HG02870 (cell line): ENCODE measurements at regions not wholly inside any gene's neighbourhood (a gene's known extent, or its start where the extent isn't known, plus 50 kb on each side); places are given as distances from the start of the nearest gene placed in this dataset.
"Not testable (repeated sequence)": the region's sequence is repeated elsewhere in the genome, so short reads cannot be mapped to it uniquely, and the experiment has no call there.

Experiments
- ATAC-seq: cut with Tn5 transposase; IDR thresholded peaks from one replicate; pipeline ENCODE4 v1.9.1; 2021; ENCODE audit warnings: mild to moderate bottlenecking, moderate library complexity; ENCODE audit not compliant: unreplicated experiment

DNA sequence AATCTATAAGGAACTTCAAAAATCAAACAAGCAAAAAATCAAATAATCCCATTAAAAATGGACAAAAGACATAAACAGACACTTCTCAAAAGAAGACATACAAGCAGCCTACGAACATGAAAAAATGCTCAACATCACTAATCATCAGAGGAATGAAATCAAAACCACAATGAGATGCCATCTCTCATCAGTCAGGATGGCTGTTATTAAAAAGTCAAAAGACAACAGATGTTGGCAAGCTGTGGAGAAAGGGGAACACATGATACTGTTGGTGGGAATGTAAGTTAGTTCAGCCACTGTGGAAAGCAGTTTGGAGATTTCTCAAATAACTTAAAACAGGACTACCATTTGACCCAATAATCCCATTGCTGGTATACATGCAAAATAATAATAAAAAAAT is 226.4 kb downstream of the S1PR1 start:
- ATAC-seq, result no peak

DNA sequence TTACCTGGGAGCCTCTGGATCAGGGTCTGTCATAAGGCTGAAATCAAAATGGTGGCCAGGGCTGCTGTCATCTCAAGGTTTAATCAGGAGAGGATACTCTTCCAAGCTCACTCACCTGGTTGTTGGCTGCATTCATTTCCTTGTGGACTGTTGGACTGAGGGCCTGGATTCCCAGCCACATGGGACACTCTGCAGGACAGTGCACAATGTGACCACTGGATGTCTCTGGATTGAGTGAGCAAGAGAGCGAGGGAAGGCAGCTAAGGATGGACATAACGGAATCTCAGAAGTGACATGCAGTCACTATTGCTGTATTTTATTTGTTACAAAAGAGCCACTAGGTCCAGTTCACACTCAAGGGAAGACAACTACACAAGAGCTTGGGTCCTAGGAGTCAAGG is 229.1 kb downstream of the S1PR1 start:
- ATAC-seq, result no peak

DNA sequence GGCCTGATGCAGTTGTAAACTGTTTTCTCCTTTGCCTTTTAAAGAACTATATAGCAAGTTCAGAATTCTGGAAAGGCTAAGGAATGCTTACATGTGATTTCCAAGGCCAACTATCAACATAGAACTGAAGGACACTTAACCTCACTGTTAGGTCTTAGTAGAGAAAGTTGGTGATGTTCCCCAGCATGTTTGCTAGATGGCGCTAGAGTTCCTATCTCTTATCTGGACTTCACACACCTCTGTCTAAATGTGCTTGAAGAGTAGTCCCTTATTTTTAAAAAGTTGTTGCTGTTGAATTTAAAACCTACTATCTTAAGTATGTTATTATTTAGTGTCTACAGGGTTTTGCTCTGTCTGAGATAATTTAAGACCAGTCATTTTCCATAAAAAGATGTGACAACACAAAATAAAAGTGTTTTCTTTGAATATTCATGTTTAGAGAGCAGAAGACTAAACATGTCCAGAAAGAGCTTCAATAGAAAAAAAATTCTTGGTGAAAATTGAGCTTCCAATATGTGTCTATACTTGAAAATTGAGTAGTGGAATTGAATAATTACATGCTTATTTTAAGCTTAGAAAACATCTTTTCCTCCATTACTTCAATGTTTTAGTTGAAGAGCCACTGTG is 237.3 kb downstream of the S1PR1 start:
- ATAC-seq, result peak; percentile 74

DNA sequence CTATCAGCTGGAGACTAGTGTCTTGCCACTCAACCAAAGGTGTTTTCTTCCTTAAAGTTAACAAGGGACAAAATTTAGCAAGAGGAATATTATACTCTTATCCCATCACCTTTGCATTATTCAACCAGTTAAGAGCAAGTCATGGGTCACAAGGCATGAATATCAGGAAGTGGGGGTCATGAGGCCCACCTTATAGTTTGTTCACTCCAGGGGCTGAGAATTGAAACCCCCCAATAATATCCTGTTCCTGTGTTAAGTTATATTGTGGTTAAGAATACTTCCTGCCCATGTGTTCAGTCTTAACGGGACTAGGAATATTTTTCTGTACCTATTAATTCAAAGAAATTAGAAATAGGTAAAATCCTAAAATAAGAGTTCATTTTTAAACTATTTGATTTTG is 239.7 kb downstream of the S1PR1 start:
- no peak for ATAC-seq

DNA sequence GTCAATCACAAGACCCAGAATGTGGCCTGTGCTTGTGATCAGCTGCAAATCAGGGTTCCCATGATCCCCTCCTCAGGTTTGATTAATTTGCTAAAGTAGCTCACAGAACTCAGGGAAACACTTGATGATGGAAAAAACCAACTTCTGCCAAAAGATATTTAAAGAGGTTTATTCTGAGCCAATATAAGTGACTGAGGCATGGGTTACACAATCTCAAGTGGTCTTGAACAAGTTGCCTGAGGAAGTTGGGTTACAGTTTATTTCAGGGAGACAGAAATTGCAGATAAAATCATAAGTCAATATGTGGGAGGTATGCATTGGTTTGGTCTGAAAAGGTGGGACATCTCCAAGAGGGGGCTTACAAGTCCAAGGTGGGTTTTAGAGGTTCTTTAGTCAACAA is 243.1 kb downstream of the S1PR1 start:
- no peak for ATAC-seq

DNA sequence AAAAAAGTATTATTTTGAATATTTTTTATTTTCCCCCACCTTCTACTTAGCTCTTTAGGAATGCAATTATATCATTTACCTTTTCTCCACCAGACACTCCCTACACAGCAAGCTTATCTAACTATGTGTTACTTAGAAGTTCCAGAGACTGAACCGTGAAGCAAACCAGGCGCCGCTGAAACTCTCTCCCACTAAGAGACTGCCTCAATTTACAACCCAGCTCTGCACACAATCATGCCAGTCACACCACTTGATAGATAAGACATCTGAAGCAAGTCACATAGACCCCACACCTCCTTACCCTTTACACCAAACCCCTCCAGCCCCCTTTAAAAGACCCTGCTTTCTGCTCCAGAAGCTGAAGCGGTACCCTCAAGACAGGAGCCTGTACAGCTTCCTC is 245.5 kb downstream of the S1PR1 start:
- no peak for ATAC-seq

DNA sequence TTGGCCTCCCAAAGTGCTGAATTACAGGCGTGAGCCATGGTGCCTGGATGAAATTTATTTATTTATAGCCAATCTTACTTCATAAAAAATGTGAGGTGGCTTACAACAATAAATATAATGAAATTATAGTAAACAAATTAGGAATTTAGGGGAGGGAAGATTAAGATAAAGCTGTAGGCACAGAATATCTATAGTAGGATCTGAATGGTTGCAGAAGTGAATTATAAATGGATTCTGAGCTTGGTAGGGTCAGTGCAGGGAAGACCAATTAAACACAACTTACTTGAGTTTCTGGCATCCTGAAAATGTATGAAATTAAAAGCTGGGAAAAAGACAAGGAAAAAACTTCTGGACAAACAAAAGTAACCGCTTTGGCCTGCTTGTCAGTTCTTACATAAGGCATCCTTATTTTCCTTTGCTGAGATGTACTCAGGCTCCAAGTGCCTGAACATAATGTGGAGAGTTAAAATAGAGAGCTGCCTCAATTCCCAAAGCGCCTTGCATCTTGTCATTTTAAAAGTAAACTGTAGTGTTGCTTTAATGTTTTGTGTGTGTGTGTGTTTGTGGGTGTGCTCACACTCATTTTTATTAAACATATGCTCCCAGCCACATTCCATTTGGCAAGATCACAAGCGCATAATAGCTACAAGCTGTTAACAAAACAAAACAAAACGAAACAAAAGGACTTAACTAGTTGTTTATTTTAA is 247.3 kb downstream of the S1PR1 start:
- no peak for ATAC-seq

DNA sequence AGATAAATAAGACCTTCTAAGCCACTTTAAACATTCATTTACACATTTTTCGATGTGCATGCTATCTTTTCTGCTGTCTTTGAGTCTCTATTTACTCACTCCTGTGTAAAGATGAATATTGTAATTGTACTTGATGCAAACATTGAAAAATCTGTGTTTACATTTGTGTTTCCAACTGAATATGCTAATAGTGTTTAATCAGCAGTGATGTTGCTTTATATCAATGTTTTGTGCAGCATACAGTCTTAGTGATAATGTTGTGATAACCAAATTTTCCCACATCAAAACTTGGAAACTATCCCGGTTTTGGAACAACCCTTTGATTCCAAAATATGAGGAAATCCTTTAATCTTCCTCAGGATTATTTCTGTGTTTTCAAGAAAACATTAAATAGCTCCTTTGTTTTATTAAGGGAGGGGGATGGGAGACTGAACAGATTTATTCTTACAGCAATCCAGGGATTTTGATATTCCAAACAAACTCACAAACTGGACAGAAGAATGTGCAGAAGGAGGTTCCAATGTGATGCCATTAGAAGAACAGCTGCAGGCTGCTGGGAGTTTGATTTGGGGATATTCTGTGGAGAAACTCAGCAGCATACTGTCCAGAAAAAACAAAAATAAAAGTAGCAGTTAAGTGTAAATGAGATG is 248.0 kb downstream of the S1PR1 start:
- no peak for ATAC-seq

DNA sequence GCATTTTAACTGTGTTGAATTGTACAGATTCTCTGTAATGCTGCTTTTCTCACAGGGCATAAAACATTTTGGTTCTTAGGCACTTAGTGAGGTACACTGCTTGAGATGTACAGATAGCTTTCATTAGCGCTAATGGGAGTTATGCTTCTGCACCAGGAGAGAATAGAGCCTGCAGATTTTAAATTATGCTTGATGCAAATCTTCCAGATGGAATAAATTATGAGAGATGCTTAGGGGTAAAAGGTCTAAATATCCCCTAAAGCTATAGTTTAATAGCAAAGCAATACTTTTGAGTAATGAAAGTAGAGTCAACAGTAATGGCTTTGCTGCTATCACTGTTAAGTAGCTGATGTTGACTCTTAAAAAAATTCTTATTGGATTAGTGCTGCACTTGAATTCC is 248.9 kb downstream of the S1PR1 start:
- no peak for ATAC-seq

DNA sequence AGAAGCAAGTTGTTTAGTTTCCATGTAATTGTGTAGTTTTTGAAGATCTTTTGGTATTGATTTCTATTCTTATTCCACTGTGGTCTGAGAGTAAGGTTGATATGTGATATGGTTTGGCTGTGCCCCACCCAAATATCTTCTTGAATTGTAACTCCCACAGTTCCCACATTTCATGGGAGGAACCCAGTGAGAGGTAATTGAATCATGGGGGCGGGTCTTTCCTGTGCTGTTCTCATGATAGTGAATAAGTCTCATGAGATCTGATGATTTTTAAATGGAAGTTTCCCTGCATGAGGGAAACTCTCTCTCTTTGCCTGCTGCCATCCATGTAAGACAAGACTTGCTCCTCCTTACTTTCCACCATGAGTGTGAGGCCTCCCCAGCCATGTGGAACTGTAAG is 255.3 kb downstream of the S1PR1 start:
- ATAC-seq, result not testable (repeated sequence)

DNA sequence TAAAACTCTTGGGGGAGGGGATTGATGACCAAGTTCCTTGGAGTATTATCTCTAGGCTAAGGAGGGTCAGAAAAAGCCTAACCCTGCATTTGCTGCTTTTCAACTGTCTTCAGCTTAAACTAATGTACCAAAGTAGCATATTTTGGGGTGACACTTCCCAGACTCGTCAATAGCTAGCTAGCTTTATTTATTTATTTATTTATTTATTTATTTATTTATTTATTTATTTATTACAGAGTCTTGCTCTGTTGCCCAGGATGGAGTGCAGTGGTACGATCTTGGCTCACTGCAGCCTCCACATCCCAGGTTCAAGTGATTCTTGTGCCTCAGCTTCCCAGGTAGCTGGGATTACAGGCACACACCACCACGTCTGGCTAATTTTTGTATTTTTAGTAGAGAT is 257.1 kb downstream of the S1PR1 start:
- ATAC-seq, result not testable (repeated sequence)

DNA sequence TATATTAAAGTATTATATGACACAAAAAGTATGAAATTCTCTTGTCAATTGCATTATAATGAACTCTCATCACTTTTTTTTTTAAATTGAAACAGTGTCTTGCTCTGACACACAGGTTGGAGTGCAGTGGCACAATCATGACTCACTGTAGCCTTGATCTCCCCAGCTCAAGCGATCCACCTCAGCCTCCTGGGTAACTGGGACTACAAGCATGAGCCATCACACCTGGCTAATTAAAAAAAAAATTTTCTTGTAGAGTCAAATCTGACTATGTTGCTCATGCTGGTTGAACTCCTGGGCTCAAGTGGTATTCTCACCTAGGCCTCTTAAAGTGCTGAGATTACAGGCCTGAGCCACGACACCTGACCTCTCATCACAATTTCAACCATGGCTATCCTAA is 259.3 kb downstream of the S1PR1 start:
- no peak for ATAC-seq

DNA sequence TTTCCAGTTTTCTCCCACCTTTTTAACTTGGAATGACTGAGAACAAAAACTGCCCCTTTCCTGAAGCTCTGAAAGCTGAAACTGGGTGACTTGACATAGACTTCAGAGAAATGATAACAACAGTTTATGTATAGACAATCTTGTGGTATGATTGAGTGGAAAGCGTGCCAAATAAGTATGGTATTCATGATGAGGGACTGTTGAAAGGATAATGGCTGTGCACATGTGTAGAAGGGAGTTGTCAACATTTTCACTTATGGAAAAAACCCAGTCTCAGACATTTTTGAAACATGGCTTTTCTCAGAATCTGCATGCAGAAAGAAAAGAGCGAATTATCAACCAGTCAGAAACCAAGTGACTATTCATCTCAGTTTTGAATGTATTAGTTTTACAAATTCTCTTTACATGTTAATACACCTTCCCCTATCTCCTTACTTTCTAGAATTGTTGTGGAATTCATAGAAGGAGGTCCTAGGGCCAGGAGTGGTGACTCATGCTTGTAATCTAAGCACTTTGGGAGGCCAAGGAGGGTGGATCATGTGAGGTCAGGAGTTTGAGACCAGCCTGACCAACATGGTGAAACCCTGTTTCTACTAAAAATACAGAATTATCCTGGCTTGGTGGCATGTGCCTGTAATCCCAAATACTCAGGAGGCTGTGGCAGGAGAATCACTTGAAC is 261.2 kb downstream of the S1PR1 start:
- ATAC-seq, result no peak

DNA sequence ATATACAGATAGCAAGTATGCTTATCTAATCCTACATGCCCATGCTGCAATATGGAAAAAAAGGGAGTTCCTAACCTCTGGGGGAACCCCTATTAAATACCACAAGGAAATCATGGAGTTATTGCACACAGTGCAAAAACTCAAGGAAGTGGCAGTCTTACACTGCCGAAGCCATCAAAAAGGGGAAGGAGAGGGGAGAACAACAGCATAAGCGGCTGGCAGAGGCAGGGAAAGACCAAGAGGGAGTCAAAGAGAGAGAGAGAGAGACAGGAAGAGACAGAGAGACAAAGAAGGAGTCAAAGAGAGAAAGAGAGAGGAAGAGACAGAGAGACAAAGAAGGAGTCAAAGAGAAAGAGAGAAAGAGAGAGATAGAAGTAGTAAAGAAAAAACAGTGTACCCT is 267.3 kb downstream of the S1PR1 start:
- not testable (repeated sequence) for ATAC-seq

DNA sequence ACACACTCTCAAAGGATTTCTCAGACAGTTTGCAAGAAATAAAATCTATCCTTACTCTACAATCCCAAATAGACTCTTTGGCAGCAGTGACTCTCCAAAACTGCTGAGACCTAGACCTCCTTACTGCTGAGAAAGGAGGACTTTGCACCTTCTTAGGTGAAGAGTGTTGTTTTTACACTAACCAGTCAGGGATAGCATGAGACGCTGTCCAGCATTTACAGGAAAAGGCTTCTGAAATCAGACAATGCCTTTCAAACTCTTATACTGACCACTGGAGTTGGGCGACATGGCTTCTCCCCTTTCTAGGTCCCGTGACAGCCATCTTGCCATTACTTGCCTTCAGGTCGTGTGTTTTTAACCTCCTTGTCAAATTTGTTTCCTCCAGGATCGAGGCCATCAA is 268.4 kb downstream of the S1PR1 start:
- ATAC-seq, result not testable (repeated sequence)

DNA sequence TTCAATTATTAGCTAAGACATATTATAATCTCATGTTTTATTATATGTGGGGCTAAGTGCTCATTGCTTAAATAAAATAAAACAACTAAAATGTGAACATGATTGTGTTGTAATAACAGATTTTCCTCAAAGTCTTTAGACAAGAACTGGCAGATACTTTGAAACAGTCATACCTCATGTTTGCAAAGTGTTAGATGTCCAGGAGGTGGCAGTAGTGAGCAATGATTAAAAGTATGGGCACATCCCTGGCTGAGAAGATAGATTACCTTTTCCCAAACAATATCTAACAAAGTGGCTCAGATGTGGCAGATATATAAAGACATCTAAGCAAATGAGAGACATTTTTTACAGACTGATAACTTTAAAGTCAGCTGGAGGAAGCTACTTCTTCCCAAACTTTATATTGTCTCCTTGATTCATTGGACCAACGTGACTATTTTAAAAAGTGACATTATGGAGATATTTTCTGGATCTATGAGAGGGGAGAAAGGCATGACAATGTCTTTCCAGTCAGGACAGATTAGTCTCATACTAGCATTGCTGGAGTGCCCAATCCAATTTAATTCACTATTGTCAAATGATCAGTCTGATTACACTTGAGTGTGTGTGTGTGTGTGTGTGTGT is 269.8 kb downstream of the S1PR1 start:
- ATAC-seq, result peak; percentile 63

DNA sequence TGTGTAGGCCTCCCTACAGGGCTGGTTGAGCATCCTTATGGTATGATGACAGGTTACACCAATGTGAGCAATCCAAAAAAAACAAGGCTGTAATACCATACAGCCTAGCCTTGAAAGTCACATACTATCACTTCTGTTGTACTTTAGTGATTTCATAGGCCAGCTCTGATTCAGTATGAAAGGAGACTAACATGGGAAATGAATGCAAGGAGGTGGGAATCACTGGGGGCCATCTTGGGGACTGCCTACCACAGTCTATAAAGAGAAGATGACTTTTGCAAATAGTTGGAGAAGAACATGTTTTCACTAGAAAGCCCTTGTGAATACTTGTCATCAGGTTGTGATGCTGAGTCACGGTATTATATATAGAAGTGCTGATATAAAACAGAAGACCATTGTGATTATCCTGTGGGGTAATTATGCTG is 270.7 kb downstream of the S1PR1 start:
- no peak for ATAC-seq

DNA sequence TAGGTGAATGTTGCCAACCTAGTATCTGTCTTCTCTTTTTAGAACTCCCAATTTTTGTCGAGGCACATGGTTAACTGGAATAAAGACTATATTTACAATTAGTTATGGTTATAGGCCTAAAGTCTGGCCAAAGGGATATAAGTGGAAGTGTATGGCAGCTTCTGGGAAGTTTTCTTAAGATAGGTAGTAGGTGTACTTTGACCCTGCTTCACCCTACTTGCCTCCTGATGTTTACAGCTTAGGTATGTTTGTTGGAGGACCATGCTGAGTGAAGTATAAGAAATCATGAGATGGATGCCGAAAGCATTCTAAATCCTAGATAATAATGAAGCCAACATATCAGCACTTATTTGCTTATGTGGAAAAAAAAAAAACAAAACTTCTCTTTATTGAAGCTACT is 272.1 kb downstream of the S1PR1 start:
- ATAC-seq, result no peak

DNA sequence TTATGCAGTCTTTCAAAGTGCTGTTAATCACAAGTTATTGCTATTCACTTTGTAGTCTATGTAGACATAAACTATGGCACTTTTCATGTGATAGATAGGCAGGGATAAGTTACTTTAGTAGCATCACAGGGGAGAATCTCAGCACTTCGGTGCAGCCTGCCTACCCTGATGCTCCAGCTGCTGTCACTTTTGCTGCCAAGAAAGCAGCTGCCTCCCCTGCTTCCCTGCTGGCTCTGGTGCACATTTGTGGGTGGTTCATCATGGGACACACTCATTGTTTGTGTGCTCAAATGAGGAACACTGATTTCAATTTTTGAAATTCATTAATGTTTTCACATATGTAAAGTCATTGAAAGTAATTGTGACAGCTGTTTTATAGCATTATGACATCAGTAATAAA is 272.6 kb downstream of the S1PR1 start:
- ATAC-seq, result no peak

DNA sequence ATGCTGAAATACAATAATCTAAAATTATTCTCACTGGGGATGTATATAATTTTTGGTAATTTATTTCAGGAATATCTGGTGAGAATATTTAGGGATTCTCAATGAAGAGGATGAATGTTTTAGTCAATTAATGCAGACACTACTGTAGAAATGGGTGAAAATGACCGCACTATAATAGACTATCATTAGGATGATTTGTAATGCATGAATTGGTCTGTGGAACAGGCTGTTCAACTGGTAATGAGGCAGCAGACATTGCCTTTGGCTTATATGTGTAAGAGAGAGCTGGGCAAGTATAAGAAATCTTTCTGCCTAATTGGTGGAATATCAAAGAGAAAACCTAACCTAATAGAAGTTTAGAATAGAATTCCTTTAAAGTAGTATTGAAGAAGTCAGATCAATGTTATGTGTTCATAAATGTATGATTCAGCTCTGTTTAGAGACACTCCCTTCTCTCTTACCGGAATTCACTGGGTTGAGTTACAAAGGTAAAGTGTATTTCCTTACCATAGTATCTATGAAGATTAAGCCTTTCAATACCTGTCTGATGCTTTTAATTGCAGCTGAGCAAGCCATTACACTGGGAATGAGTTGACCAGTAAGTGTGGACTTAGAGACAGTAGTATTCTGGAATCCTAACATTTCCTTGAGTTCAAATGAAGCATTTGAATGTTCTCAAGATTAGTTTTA is 274.5 kb downstream of the S1PR1 start:
- ATAC-seq, result no peak

DNA sequence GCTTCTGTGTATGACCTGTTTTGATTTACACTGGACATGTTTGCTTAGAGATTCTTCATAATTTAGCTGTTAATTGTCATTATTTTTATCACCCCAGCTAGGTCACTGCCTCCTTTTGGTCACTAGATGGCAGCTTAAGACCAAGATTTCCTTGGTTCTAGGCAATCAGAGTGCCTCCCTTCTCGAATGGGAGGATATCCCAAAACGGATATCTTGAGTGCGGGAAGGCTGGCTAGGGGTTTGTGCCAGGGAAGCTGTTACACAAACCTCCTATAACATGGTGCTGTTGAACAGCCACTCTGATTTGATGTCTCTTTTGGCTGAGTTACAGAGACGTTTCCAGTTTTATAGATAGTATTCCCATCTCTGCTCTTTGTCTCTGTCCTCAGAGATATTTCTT is 283.5 kb downstream of the S1PR1 start:
- peak; percentile 93 for ATAC-seq
